ENCODE measurements at regions not wholly inside any gene's neighbourhood (a gene's known extent, or its start where the extent isn't known, plus 50 kb on each side); places are given as distances from the start of the nearest gene placed in this dataset.

- TF ChIP-seq CTCF (IDR thresholded peaks at IDR 0.05): no peak
These were observed 831.6 kb downstream of the KCNA4 start for GRCh38 chr11:29184939-29185890.

GRCh38 chr11:29183301-29183700, 833.5 kb downstream of the KCNA4 start:
- TF ChIP-seq CTCF (IDR thresholded peaks at IDR 0.05): no peak

DNA sequence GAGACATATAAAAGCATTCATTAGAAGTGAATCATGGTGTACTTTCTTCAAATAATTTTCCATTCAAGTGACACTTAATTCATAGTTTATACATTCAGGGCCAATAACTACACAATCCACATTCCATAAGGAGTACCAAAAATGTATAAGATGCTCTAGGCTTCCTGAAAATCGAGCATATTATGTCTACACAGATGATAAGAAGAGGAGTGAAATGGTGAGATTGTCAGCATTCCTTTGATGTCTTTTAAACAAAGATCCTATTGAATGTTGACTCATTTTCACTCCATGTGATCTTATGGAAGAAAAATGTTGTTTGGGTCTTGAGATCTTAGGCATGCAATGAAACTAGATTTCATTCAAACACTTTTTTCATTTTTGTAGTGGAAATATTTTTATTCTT, 843.2 kb downstream of the KCNA4 start:
- TF ChIP-seq CTCF (IDR thresholded peaks at IDR 0.05): no peak

DNA sequence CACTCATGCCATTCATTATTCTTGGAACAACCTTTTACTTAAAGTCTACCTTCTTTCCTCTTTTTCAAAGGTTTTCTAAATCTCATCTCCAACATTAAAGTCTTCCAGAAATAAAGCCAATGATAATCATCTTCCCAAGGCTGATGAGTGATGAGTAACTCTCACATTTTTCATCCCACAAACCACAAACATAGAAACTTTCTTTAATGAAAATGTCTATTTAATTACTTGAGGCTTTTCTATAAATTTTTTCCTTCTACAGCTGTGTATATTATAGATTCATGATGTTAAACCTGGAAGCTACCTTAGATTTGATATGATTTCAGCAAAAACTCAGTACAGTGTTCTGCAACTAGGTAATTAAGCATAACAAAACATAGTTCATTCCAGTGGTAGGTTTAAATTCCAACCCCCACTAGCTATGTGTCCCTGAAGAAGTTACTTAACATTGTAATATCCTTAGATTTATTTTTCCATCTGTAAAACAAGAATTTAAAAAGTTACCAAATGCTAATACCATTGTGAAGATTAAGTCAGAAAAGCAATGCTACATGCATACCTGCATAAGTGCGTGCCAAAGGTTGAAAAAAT, 845.4 kb downstream of the KCNA4 start:
- TF ChIP-seq CTCF (IDR thresholded peaks at IDR 0.05): no peak

- no peak for TF ChIP-seq CTCF (IDR thresholded peaks at IDR 0.05)
These were observed 850.5 kb downstream of the KCNA4 start for GRCh38 chr11:29166306-29166705.

- TF ChIP-seq CTCF (IDR thresholded peaks at IDR 0.05): no peak
These were observed 853.6 kb downstream of the KCNA4 start for GRCh38 chr11:29163231-29163630.

DNA sequence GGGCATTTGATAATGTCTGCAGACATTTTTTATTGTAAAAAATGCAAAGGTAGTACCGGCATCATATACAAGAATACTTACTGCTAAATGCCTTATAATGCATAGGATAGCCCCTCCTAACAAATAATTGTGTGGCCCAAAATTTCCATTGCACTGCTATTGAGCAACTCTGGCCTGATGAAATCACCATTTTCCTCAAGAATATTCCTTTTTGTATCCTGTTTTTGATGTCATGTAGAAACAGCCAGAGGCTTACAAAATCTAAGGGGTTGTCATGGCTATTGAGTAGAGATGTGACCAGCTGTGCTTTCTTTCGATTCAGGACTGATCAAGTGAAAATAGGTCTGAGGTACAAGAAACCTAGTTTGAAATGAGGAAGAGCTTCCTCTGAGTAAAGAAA, 854.3 kb downstream of the KCNA4 start:
- TF ChIP-seq CTCF (IDR thresholded peaks at IDR 0.05): no peak

All from LNCAP (cell line).